ENCODE measurements at regions not wholly inside any gene's neighbourhood (a gene's known extent, or its start where the extent isn't known, plus 50 kb on each side); places are given as distances from the start of the nearest gene placed in this dataset.

- TF ChIP-seq CTCF (conservative IDR thresholded peaks at IDR 0.05 in 1 of 2, IDR thresholded peaks at IDR 0.05 in 1 of 2; ENCODE audit: extremely low read depth in 1 of 2, insufficient read depth in 1 of 2, low read depth in 1 of 2, low read length in 2 of 2), result no peak
- TF ChIP-seq EZH2 (IDR thresholded peaks at IDR 0.05; ENCODE audit: borderline replicate concordance, low read length), result no peak
Measured at GRCh38 chr21:27057997-27058396, 91.1 kb upstream of the ADAMTS5 start.
